Mesenteric fat pad (tissue), 1 donor: ENCODE measurements at regions not wholly inside any gene's neighbourhood (a gene's known extent, or its start where the extent isn't known, plus 50 kb on each side); places are given as distances from the start of the nearest gene placed in this dataset.

Experiments
- DNase-seq: peaks from one replicate; pipeline ENCODE4 v3.0.0-alpha.2; 2020; ENCODE audit warnings: low spot score
- donor health status: DM: yes; HTN: yes; CAD: no.

- no peak for DNase-seq
These were observed 99.2 kb downstream of the C12orf50 start for GRCh38 chr12:87930033-87930432.

GRCh38 chr12:87929346-87929745 is 99.9 kb downstream of the C12orf50 start:
- no peak for DNase-seq

- no peak for DNase-seq
These were observed 101.2 kb downstream of the C12orf50 start for GRCh38 chr12:87928031-87928430.

DNA sequence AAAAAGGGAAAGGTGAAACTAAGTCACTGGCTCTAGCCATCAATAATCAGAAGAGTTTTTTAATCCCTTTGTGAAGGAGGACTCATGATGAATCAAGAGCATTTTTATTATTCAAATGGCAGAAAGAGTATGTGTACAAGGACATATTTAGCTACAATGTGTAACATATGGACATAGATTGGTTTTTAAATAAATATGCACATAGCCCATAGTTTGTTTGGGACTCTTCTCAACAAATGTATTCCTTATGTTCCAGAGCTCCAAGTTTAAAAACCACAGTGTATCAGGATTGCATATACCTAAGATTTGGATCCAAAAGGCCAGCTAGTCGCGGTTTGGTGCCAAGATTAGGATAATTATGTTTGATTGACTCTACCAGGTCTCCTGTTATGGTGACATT is 104.2 kb downstream of the C12orf50 start:
- DNase-seq = no peak

DNA sequence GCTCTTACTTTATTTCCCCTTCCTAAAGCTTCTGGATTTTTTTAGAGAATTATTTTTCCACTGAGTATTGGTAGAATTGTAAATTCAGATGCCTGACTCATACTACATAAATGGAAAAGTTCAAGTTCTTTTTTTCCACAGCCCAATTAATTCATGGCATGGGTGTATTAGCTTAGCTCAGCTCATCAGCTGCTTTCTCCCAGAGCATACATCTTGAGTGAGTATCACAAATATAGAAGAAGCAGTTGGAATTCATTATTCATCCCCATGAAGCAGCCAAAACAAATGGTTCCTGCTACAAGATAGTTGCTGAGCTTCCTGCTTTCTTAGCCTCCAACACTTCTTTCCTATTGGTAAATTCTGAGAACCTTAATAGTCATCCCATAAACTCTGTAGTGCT is 105.1 kb downstream of the C12orf50 start:
- DNase-seq = no peak

DNA sequence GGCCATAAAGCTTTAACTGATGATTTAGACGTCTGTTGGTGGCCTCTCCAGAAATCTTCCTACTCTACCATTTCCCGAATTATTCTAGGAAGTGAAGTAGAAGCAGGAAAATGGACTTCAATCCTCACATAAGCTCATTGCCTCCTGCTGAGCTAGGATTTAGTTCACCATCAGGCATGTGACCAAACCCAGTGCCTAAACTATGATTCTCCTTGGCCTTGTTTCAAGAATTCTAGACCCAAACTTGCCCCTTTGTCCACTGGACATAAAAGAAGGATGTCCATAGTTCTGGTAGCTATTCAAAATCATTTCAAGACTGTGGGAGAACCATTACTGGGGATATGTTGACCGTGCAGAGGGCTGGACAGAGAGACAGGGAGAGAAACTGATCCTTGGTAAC is 105.8 kb downstream of the C12orf50 start:
- no peak for DNase-seq

GRCh38 chr12:87922736-87923135 is 106.5 kb downstream of the C12orf50 start:
- DNase-seq = no peak

DNA sequence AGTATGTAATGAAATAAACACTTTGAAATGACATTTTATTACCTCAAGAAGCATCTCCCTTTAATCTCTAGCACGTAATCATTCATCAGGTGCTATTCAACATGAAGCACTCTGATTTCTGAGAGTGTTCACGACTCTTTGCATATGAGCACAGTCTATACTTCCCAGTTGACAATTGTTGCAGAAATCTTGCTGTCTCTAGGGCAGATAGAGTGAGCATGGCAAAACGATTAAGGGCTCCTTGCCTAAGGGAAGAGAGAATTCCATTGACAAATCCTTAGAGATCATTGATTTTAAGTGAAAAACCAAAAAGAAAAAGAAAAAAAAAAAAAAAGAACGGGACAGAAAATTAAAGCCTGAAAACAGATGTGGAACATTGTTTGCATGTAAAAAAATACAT is 107.6 kb downstream of the C12orf50 start:
- no peak for DNase-seq

DNA sequence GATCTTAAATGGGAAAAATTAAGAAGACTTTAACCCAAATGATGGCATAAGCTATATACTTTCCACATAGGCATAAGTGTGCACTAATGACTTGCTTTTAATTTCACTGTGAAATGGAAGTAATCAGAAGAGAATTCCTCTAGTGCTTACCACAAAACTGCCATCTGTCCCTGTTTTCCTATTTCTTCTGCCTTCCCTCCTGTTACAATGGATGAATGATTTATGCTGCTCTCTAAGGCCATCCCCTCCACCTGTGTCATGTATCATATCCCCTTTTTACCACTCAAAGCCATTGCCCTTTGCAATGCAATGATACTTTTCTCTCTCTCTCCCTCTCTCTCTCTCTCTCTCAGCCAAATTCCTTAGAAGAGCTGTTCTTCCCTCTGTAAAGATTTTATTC is 109.1 kb downstream of the C12orf50 start:
- no peak for DNase-seq

DNA sequence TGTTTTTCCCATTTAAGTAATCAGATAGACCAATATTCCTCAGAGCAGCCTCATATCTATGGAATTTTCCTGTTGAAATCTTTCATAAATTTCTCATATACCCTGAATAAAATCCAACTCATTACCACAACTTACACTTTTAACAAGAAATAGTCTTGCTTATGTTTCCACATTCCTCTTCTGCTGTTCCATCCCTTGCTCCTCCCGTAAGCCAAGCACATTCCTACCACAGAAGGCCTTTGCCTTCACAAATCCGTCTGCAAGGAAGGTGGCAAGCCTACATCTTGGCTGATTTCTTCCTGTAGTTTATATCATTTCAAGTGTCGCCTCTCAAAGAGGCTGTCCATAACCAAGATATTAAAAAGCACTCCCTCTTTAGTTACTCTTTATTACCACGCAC is 127.7 kb downstream of the C12orf50 start:
- DNase-seq = no peak

- DNase-seq = no peak
These were observed 131.5 kb downstream of the C12orf50 start for GRCh38 chr12:87897662-87898061.

GRCh38 chr12:87883806-87884205 is 145.4 kb downstream of the C12orf50 start:
- DNase-seq = no peak

- no peak for DNase-seq
These were observed 150.1 kb downstream of the C12orf50 start for GRCh38 chr12:87879141-87879540.

DNA sequence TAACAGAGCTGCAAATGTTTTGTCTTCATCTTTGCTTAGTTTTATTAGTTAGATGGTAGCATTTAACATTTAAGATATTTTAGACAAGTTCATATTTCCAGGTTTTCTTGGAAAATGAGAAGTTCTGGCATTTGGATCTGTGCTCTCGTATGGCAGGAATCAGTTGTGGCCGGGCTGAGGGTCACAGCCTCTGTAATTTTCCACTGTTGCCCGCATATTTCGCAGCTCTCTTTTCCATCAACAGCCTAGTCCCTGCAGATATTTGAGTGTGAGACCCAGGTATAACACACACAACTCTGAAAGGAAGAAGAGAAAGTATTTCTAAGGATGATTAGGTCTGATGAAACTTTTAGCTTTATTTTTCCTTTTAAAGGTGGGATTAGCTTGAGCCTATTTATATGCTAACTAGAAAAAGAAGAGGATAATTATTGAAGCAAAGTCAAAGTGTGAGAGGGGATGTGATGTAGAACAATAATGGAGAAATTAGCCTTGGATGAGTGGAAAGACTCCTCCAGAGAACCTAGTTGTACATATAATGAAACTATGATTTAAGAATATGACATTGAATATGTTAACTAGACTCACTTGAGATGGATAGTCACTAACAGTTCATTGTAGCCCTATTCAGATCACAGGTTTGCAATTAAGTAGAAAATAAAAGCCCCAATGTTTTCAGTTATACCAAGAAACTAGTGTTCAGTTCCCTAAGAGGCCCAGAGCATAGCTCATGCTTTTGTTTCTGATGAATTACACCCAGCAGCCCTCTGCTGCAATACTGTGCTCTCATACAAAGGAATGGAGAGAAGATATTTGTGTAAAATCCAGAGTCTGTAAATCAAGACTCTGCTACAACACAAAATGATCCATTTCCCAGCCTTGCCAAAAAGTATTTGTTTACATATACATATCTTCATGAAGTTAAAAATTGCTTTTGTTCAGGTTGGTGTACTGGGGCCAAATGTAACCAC is 158.4 kb downstream of the C12orf50 start:
- DNase-seq = no peak

DNA sequence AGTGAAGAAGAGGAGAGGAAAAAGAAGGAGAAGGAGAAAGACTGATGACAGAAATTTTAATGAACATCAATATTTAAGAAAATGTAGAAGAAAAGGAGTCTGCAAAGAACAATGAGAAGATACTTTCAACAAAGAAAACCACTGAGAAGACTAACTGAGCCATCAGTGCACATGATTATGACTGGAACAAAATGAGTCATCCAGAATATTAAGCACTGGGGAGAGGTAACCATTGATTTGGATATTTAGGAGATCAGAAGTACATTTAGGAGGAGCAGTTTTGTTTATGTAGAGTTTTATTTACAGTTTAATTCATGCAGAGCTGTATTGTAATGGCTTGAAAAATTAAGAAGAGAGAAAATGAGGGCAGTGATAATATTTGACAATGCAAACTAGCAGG is 159.1 kb downstream of the C12orf50 start:
- no peak for DNase-seq

GRCh38 chr12:87866578-87867292 is 162.5 kb downstream of the C12orf50 start:
- DNase-seq = no peak

GRCh38 chr12:87861791-87862190 is 167.4 kb downstream of the C12orf50 start:
- no peak for DNase-seq

DNA sequence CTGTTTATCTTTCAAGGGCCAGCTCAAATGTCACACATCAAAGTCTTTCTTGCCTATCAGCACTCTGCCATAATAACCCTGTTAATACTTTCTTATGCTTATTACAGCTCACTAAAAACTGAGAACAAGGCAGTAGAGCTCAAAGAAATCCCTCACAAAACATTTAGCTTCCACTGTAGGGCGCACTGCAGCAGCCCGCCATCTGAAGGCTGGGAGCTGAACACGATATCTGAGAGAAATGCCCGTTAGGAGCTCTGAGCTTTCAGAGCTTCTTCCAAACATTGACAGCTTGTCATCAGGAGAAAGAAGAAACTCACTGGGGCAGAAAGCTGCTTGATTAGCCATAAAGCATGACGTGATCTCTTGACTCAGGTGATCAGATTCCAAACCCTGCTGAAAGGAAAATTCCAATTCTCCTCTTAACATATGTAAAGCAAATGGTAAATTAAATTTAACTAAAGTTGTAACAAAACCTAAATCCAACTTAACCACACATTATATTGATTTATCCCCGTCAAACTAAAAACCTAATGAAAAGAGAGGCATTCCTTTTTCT is 175.7 kb downstream of the C12orf50 start:
- no peak for DNase-seq

DNA sequence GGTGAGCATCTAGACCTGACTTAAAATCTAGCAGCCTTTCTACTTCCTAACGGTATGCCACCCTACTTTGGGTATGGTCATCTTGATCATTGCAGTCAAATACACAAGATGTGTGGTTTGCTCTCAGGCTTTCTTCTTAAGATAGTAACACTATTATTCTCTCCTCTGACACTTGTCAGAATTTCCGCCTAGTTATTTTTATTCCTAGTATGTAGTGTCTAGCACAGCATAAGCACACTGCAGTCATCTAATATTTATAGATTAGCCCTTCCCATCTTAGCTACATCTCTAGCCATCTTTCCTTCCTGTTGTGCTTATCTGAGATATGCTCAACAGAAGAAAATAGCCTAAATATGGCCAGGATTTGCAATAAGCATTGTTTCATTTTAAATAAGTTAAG is 180.1 kb downstream of the C12orf50 start:
- DNase-seq = no peak

DNA sequence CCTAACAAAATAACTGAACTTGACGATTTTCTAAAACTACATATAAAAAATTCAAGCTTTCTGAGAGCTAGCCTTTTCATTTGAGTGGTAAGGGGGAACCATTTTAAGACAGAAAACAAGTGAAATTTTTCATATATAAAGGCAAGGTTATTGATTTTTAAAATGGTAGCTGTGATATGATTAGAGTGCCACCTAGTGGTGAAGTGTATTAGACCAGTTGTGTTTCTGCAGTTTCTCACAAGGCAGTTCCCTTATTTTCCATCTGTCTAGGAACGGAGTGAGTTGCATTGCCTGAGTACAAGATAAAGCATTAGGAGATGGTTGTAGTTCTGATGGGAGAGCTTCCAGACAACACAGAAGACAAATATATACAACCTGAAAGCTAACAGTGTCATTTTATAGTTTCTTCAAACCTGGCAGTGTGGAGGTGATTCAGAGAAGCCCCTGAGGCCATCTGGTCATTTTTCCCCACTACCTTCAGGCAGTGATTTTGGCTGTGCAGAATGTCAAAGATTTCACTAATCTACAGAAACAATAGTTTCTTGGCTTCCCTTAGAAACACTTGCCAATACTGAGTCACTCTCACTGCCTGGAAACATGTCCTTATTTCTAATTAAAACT is 180.8 kb downstream of the C12orf50 start:
- DNase-seq = no peak

DNA sequence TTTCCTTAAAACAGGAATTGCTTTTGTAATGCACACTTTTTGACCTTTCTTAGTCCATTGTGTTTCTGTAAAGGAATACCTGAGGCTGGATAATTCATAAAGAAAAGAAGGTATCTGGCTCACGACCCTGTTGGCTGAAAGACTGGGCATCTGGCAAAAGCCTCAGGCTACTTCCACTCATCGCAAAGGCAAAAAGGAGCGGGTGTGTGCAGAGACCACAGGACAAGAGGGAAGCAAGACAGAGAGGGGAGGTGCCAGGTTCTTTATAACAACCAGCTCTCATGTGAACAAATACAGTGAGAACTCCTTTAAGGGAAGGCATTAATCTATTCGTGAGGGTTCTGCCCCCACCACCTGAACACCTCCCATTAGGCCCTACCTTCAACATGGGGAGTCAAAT is 182.1 kb downstream of the C12orf50 start:
- no peak for DNase-seq

- no peak for DNase-seq
These were observed 183.2 kb downstream of the C12orf50 start for GRCh38 chr12:87846045-87846444.
